ENCODE measurements at regions not wholly inside any gene's neighbourhood (a gene's known extent, or its start where the extent isn't known, plus 50 kb on each side); places are given as distances from the start of the nearest gene placed in this dataset.

GRCh38 chr12:84764001-84764400, 148.6 kb downstream of the SLC6A15 start:
- TF ChIP-seq CTCF (IDR thresholded peaks at IDR 0.05; ENCODE audit: unreplicated experiment in 3 of 3): no peak
- no peaks in the 10 kb centered on the region for H3K27me3 Mint-ChIP-seq (ENCODE audit: low read depth)
- no peaks in the 10 kb centered on the region for H3K9me3 Mint-ChIP-seq
- peak overlapping the region; percentile 48 to 85 (median 51) for H3K27ac Mint-ChIP-seq
- H3K4me1 Mint-ChIP-seq: no peaks in the 10 kb centered on the region
- H3K4me3 Mint-ChIP-seq: no peak overlapping the region
- no peaks in the 10 kb centered on the region for H3K36me3 Mint-ChIP-seq (ENCODE audit: low read depth)

- Mint-ChIP-seq H3K4me3 (no peak overlapping the region), H3K9me3 (no peaks in the 10 kb centered on the region), H3K27ac (peak overlapping the region in 2 of 3 experiments; percentile 51 to 76), H3K4me1 (no peaks in the 10 kb centered on the region), H3K27me3 (ENCODE audit: low read depth) (no peaks in the 10 kb centered on the region), H3K36me3 (ENCODE audit: low read depth) (no peaks in the 10 kb centered on the region)
- no peak for TF ChIP-seq CTCF (IDR thresholded peaks at IDR 0.05; ENCODE audit: unreplicated experiment in 3 of 3)
Observed at GRCh38 chr12:84763107-84763506, 149.5 kb downstream of the SLC6A15 start.

- peak overlapping the region in 1 of 3 experiments; percentile 60 for H3K27ac Mint-ChIP-seq
- no peak for TF ChIP-seq CTCF (IDR thresholded peaks at IDR 0.05; ENCODE audit: unreplicated experiment in 3 of 3)
- H3K9me3 Mint-ChIP-seq: no peaks in the 10 kb centered on the region
- H3K4me3 Mint-ChIP-seq: no peak overlapping the region
- H3K36me3 Mint-ChIP-seq (ENCODE audit: low read depth): no peaks in the 10 kb centered on the region
- no peaks in the 10 kb centered on the region for H3K27me3 Mint-ChIP-seq (ENCODE audit: low read depth)
- no peaks in the 10 kb centered on the region for H3K4me1 Mint-ChIP-seq
Observed at GRCh38 chr12:84760091-84760865, 152.3 kb downstream of the SLC6A15 start.

- Mint-ChIP-seq H3K27ac (no peak overlapping the region), H3K4me1 (no peaks in the 10 kb centered on the region), H3K9me3 (no peaks in the 10 kb centered on the region), H3K36me3 (ENCODE audit: low read depth) (no peaks in the 10 kb centered on the region), H3K27me3 (ENCODE audit: low read depth) (no peaks in the 10 kb centered on the region), H3K4me3 (no peak overlapping the region)
- no peak for TF ChIP-seq CTCF (IDR thresholded peaks at IDR 0.05; ENCODE audit: unreplicated experiment in 3 of 3)
Observed at GRCh38 chr12:84757978-84758377, 154.6 kb downstream of the SLC6A15 start.

GRCh38 chr12:84756961-84757360, 155.6 kb downstream of the SLC6A15 start:
- Mint-ChIP-seq H3K4me3 (no peak overlapping the region), H3K9me3 (no peaks in the 10 kb centered on the region), H3K27ac (no peak overlapping the region), H3K27me3 (ENCODE audit: low read depth) (no peaks in the 10 kb centered on the region), H3K4me1 (no peaks in the 10 kb centered on the region), H3K36me3 (ENCODE audit: low read depth) (no peaks in the 10 kb centered on the region)
- TF ChIP-seq CTCF (IDR thresholded peaks at IDR 0.05; ENCODE audit: unreplicated experiment in 3 of 3): no peak

- H3K9me3 Mint-ChIP-seq: no peaks in the 10 kb centered on the region
- H3K36me3 Mint-ChIP-seq (ENCODE audit: low read depth): no peaks in the 10 kb centered on the region
- H3K27ac Mint-ChIP-seq: no peak overlapping the region
- no peaks in the 10 kb centered on the region for H3K4me1 Mint-ChIP-seq
- H3K4me3 Mint-ChIP-seq: no peak overlapping the region
- no peaks in the 10 kb centered on the region for H3K27me3 Mint-ChIP-seq (ENCODE audit: low read depth)
- TF ChIP-seq CTCF (IDR thresholded peaks at IDR 0.05; ENCODE audit: unreplicated experiment in 3 of 3): no peak
Observed at GRCh38 chr12:84745127-84745526, 167.5 kb downstream of the SLC6A15 start.
